ENCODE measurements at regions not wholly inside any gene's neighbourhood (a gene's known extent, or its start where the extent isn't known, plus 50 kb on each side); places are given as distances from the start of the nearest gene placed in this dataset.

DNA sequence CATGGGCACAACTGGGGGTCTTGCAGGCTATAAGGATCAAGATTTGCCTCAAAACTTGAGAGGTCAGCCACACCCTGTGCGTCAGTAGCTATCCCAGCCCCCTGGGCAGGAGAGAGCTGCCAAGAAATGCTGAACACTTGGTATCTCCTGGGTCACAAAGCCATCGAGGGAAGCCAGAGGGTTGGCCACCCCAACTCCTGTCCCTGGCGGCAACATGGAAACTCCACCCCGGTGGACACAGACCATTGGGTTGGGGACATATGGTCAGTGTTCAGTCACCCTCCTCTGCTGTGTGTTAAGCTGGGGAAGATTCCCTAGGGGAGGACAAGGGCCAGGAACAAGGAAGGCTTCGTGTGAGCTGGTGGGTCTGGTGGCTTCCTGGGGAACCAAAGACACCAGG lies 140.6 kb downstream of the C5orf15 start:
- no peak for DNase-seq

- no peak for DNase-seq
Observed at GRCh38 chr5:133827011-133827410, 141.4 kb downstream of the C5orf15 start.

DNA sequence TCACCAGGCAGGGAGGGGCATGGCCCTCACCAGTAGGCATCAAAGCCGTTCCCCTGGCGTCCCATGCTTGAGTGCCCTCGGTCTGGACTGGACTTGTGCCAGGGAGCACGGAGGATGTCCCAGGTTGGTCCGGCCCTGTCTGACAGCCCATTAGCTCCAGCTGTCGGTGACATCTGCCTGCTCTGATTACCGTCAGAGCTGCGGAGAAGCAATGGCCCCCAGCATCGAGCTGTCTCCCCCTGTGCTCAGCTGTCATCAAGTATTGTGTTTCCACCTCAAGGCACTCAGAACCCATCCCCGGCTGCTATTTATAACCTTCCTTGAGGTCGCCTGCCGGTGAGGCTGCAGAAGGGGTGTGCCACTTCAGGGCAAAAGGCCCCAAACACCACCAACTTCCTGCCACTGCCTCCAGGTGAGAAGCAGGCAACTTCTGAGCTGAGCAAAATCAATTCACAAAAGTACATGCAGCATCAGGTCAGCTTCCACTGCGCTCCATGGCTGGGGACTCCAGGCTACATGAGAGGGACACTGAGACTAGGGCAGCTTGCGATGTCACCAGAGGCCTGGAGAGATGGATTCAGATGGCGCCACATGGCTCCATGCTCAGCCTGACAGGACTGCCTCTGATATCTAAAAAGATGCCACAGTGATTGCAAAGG lies 142.7 kb downstream of the C5orf15 start:
- no peak for DNase-seq

- no peak for DNase-seq
Observed at GRCh38 chr5:133824661-133825254, 143.7 kb downstream of the C5orf15 start.

- DNase-seq = no peak
Observed at GRCh38 chr5:133821889-133822288, 146.5 kb downstream of the C5orf15 start.

GRCh38 chr5:133821311-133821741 lies 147.1 kb downstream of the C5orf15 start:
- no peak for DNase-seq

- DNase-seq = no peak
Observed at GRCh38 chr5:133820507-133820906, 147.9 kb downstream of the C5orf15 start.

GRCh38 chr5:133819977-133820471 lies 148.4 kb downstream of the C5orf15 start:
- DNase-seq = no peak

- no peak for DNase-seq
Observed at GRCh38 chr5:133818869-133819600, 149.4 kb downstream of the C5orf15 start.

DNA sequence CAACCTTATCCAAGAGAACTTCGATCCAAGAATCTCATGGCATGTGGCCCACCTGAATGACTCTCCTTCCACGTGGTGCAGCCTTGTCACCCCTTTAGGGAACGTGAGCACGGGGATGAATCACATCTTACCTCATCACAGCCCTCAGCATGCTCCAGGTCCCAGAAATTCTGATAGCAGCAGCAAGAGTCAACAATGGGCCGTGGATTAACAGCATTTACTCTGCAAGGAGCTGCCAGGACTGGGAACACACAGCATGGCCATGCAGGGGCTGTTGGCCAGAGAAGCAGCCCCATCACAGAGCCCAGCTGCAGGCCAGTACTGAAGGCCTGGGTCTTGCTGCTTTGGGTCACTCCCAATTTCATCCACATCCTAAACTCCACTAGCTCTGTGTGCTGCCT lies 150.4 kb downstream of the C5orf15 start:
- no peak for DNase-seq

GRCh38 chr5:133817456-133817855 lies 151.0 kb downstream of the C5orf15 start:
- no peak for DNase-seq

GRCh38 chr5:133816791-133817190 lies 151.6 kb downstream of the C5orf15 start:
- DNase-seq = no peak

- DNase-seq = no peak
Observed at GRCh38 chr5:133814152-133814551, 154.3 kb downstream of the C5orf15 start.

DNA sequence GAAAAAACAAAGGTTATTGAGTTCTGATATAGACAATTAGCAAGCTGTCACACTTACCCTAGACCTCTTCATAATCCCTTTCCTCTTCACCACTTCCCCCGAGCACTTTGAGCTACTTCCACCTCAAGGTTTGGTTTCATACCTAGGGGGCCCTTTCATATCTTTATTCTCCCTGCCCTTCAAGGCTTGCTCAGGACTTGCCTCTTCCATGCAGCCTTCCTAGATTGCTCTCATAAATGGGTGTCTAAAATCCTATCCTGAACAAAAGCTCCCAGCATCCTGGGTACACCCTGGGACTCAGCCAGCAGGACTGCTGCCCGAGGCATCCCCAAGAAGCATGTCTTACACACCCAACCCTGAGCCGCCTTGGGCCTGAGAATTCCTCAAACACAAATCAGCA lies 157.3 kb downstream of the C5orf15 start:
- no peak for DNase-seq

- DNase-seq = no peak
Observed at GRCh38 chr5:133809801-133810200, 158.6 kb downstream of the C5orf15 start.

DNA sequence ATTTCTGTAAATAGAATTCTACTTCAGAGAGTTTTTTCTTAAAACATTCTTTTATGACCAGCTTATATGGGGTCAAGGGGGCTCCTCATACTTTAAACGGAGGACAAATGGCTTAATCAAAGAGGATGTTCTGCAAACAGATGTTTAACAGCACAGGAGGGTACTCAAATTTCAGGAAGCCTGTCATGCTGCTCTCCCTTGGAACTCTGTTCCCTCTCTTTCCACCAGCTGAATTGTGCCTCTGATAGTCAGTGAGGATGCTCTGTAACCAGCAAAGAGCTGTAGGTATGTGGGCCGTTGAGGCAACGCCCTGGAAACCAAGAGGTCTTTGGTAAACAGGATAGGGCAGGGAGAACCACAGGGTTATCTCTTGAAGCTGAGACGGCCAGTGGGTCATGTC lies 161.1 kb downstream of the C5orf15 start:
- no peak for DNase-seq

DNA sequence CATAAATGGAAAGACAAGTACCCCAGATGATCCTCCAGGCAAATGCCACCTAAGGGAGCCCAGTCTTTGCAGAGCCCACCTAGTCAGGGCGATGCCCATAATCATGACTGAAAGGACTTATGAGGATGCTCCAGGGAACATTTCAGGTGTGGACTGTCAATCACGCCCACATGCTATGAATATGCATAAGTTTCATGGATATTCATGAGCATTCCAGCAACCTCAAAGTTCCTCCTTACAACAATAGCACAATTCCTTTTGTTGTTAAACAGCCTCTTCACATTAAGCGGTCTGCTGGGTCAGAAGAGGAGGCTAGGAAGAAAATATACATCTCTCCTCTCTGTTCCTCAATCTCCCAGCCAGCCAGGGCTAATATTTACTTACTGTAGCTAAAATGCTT lies 161.6 kb downstream of the C5orf15 start:
- no peak for DNase-seq

DNA sequence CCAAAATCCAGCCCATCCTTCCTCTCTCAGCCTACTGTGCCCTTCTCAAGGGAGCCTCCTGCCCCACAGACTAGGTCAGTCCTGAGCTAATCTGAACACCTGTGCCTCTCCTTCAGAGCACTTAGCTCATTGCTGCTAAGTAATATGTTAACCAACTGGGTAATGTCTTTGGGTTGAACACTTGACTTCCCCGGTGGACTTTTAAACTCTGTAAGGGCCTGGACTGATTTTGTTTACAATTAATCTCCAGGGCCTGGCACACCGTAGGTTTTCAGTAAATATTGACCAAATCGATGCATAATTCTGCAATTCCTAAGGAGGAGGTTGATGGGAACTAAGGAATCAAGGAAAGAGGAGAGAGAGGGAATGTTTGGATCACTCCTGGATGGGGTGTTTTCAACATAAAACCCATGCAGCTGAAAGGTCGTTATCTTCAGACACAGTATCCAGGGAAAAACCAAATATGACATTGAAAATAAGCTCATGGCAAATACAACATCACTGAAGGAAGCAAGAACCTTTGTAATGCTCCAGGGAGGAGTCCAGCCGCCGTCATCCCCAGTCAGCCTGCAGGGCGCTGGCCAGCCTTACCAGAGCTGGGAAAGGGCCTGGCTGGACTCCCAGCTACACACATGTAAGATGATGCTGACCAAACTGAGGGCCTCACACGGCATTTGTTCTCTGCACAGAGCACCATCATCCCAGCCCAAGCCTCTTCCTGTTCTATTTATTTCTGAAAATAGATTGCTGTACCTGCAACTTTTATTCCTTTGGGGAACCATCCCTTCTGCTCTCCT lies 166.3 kb downstream of the C5orf15 start:
- no peak for DNase-seq

- DNase-seq = no peak
Observed at GRCh38 chr5:133801431-133801830, 167.0 kb downstream of the C5orf15 start.

GRCh38 chr5:133799571-133800237 lies 168.7 kb downstream of the C5orf15 start:
- no peak for DNase-seq

DNA sequence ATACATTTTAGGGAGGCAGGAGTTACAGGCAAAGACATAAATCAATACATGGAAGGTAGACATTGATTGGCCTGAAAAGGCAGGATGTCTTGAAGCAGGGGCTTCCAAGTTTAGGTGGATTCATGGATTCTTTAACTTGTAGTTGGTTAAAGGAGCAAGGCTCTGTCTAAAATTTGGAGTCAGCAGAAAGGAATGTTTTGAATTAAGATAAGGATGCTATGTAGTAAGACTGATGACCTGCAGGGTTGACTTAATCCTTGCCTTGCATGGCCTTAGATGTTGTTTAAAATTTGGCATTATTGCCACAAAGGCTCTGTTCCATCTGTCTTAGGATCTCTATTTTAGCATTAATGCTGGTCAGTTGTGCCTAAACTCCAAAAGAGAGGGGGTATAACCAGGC lies 171.3 kb downstream of the C5orf15 start:
- DNase-seq = no peak

DNA sequence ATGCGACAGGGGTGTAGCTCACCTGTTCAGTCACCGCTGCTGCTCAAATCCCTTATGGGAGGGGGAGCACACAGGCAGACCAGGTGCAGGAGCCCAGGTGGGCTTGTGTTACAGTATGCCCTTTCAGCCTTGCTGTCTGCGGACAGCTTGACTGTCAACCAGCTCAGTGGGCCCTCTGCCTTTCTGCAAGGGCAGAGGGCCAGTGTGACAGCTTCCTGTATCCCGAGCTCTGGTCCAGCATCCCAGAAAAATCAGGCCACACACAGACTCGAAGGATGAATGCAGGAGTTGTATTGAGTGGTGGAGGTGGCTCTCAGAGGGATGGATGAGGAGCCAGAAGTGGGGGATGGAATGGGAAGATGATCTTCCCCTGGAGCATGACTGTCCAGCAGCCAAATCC lies 172.2 kb downstream of the C5orf15 start:
- no peak for DNase-seq
